HL-60 (cell line): ENCODE measurements at regions not wholly inside any gene's neighbourhood (a gene's known extent, or its start where the extent isn't known, plus 50 kb on each side); places are given as distances from the start of the nearest gene placed in this dataset.

Source experiments
- DNase-seq, 2 experiments: peaks; one replicate each; pipeline ENCODE4 v3.0.0-alpha.2; 2010 to 2020; ENCODE audit warnings: low read depth in 1 of 2, low spot score in 1 of 2
- H3K27ac ChIP-seq: fragments of 250-450 bp; sonication (Bioruptor Pico); replicated peaks from 2 replicates; pipeline ENCODE4 v1.5.1; 2020; ENCODE audit warnings: mild to moderate bottlenecking, moderate library complexity
- H3K27me3 ChIP-seq: fragments of 250-450 bp; sonication (Bioruptor Pico); 2 replicates; pipeline ENCODE4 v1.5.1; 2021; ENCODE audit warnings: mild to moderate bottlenecking, moderate library complexity; ENCODE audit not compliant: insufficient read depth, poor library complexity, severe bottlenecking
- H3K4me3 ChIP-seq: replicated peaks from 2 replicates; pipeline ENCODE4 v1.5.1; 2011; ENCODE audit warnings: mild to moderate bottlenecking, control low read depth, low read length; ENCODE audit not compliant: insufficient read depth
- GABPA ChIP-seq: IDR thresholded peaks from 2 replicates; pipeline ENCODE4 v1.6.1; 2012; ENCODE audit warnings: low read depth
- POLR2AphosphoS5 ChIP-seq: IDR thresholded peaks from 2 replicates; pipeline ENCODE4 v1.6.1; 2012; ENCODE audit warnings: low read depth
- SPI1 ChIP-seq: IDR thresholded peaks from 2 replicates; pipeline ENCODE4 v1.6.1; 2012; ENCODE audit warnings: low read depth, mild to moderate bottlenecking, borderline replicate concordance
- TF ChIP-seq, protein P1 (sequence below): IDR thresholded peaks from 2 replicates; pipeline ENCODE4 v1.6.1; 2012; ENCODE audit warnings: low read depth; ENCODE audit not compliant: insufficient replicate concordance
- TF ChIP-seq, protein P2 (sequence below): IDR thresholded peaks from one replicate; pipeline ENCODE4 v1.5.1; 2011; ENCODE audit warnings: low read length, control low read depth, inconsistent platforms; ENCODE audit not compliant: insufficient read depth

DNA sequence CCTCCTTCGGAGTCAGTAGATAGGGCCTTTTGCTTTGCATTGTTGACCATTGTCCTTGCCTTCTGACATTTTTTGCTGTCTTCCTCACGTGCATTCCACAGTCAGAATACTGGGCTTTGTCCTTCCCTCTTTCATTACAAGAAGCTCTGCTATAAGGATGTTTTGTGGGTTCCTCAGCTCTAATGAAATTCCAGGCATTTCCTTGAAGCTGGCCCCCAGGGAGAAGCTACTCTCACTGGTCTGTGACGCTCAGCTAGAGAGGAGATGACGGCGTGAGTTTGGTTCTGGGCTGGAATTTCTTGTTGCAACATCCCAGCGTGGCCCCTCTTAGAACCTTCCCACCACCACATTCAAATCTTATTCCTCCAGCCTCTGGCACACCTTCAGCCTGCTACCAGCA is 210.2 kb downstream of the TJP1 start:
- no peak for DNase-seq
- no peak overlapping the region for H3K27ac ChIP-seq
- H3K4me3 ChIP-seq, result no peak overlapping the region
- no peaks in the 10 kb centered on the region for H3K27me3 ChIP-seq
- TF ChIP-seq GABPA (no peak), SPI1 (no peak), POLR2AphosphoS5 (no peak)
- TF ChIP-seq, protein P1, sequence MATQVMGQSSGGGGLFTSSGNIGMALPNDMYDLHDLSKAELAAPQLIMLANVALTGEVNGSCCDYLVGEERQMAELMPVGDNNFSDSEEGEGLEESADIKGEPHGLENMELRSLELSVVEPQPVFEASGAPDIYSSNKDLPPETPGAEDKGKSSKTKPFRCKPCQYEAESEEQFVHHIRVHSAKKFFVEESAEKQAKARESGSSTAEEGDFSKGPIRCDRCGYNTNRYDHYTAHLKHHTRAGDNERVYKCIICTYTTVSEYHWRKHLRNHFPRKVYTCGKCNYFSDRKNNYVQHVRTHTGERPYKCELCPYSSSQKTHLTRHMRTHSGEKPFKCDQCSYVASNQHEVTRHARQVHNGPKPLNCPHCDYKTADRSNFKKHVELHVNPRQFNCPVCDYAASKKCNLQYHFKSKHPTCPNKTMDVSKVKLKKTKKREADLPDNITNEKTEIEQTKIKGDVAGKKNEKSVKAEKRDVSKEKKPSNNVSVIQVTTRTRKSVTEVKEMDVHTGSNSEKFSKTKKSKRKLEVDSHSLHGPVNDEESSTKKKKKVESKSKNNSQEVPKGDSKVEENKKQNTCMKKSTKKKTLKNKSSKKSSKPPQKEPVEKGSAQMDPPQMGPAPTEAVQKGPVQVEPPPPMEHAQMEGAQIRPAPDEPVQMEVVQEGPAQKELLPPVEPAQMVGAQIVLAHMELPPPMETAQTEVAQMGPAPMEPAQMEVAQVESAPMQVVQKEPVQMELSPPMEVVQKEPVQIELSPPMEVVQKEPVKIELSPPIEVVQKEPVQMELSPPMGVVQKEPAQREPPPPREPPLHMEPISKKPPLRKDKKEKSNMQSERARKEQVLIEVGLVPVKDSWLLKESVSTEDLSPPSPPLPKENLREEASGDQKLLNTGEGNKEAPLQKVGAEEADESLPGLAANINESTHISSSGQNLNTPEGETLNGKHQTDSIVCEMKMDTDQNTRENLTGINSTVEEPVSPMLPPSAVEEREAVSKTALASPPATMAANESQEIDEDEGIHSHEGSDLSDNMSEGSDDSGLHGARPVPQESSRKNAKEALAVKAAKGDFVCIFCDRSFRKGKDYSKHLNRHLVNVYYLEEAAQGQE, result no peak
- TF ChIP-seq, protein P2, sequence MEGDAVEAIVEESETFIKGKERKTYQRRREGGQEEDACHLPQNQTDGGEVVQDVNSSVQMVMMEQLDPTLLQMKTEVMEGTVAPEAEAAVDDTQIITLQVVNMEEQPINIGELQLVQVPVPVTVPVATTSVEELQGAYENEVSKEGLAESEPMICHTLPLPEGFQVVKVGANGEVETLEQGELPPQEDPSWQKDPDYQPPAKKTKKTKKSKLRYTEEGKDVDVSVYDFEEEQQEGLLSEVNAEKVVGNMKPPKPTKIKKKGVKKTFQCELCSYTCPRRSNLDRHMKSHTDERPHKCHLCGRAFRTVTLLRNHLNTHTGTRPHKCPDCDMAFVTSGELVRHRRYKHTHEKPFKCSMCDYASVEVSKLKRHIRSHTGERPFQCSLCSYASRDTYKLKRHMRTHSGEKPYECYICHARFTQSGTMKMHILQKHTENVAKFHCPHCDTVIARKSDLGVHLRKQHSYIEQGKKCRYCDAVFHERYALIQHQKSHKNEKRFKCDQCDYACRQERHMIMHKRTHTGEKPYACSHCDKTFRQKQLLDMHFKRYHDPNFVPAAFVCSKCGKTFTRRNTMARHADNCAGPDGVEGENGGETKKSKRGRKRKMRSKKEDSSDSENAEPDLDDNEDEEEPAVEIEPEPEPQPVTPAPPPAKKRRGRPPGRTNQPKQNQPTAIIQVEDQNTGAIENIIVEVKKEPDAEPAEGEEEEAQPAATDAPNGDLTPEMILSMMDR, result no peak

DNA sequence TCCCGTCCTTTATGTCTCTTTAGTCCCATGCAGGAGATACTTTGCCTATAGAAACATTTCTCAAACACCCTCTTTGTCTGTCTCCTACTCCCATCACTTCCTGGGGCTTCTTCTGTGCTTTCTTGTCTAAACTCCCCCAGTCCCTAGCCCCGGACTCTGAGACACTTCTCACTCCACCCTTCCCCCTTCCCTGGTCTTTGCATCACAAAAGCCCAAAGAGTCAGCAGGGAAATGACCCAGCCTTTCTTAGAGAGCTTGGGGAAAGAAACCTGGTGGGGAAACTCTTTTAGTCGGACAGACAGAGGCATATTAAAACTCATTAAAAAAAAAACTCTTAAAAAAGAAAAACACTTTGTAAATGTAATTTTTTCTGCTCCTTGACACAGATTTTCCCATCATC is 211.2 kb downstream of the TJP1 start:
- DNase-seq, result no peak
- TF ChIP-seq, protein P1, result no peak
- TF ChIP-seq SPI1 (no peak), POLR2AphosphoS5 (no peak), GABPA (no peak)
- TF ChIP-seq, protein P2, result no peak
- Histone ChIP-seq H3K27me3 (no peaks in the 10 kb centered on the region), H3K27ac (no peak overlapping the region), H3K4me3 (no peak overlapping the region)

DNA sequence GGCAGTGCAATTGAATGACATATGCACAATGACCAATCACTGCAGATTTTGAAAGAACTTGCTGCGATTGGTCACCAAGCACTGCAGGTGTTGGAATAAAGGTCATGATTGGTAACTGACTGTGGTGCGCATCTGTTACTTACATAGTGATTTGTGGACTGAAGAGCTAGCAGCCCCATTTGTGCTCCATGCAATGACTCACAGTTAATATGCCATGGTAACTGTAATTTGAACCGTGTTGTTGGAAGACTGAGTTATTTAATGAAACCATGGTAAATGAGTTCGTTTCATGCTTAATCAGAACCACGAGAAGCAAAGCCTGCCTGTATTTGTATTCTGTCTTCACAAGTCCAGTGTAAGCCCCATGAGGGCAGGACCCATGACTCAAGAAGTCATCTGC is 220.5 kb downstream of the TJP1 start:
- Histone ChIP-seq H3K4me3 (no peak overlapping the region), H3K27ac (no peak overlapping the region), H3K27me3 (no peaks in the 10 kb centered on the region)
- no peak for DNase-seq
- no peak for TF ChIP-seq POLR2AphosphoS5
- no peak for TF ChIP-seq GABPA
- no peak for TF ChIP-seq SPI1
- TF ChIP-seq, protein P1, result no peak
- TF ChIP-seq, protein P2, result no peak
